SK-MEL-5 (cell line): ENCODE measurements at regions not wholly inside any gene's neighbourhood (a gene's known extent, or its start where the extent isn't known, plus 50 kb on each side); places are given as distances from the start of the nearest gene placed in this dataset.
A peak's percentile ranks its signal among the peaks of the same experiment; 100 is the strongest.

ENCODE experiments used
- DNase-seq: peaks from one replicate; pipeline ENCODE4 v3.0.0-alpha.2; 2016; ENCODE audit warnings: low read depth, low spot score
- in situ Hi-C: cut with HindIII; loops from 2 replicates; pipeline ENCODE4 v1.10.0; 2016; ENCODE audit warnings: low sequenced_read_pairs, high pct_unique_total_duplicates, low pct_unique_long_range_greater_than_20kb

DNA sequence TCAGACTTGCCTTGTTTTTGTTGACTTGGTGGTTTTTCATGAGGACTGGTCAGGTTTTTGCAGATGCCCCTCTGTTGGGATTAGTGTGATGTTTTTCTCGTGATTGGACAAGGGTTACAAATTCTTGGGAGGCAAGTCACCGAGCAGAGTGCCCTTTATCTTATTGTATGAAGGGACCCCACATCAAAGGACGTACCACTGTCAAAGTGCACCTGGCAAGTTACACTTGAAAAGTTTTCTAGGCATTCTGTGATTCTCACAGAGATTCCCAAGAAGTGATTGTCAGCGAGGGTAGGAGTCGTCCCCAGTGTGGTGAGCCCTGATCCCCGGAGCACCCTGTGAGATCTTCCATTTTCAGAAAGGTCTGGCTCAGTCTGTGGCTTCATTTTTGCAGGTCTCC, 110.1 kb downstream of the POLR2M start:
- in situ Hi-C loops, result no loop called here
- DNase-seq, result no peak

DNA sequence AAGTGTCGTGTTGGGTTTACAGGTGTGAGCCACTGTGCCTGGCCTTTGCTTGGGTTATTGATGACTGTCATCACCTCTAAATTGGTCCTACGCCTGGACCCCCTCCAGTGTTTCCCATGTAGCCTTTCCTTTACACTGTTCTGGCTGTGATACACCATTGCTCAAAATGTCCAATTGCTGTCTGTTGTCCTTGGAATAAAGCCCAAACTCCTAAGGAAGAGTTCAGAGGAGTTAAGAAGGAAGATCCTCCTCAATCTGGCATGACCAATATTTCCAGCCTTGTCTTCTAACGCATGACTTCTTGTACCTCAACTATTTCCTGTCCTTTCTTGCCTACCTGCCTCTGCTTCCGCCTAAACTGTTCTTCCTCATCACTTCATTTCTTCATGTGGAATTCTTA, 113.1 kb downstream of the POLR2M start:
- DNase-seq, result no peak
- in situ Hi-C loops, result no loop called here

- no peak for DNase-seq
These were observed 113.6 kb downstream of the POLR2M start for GRCh38 chr15:57820119-57820518.

DNA sequence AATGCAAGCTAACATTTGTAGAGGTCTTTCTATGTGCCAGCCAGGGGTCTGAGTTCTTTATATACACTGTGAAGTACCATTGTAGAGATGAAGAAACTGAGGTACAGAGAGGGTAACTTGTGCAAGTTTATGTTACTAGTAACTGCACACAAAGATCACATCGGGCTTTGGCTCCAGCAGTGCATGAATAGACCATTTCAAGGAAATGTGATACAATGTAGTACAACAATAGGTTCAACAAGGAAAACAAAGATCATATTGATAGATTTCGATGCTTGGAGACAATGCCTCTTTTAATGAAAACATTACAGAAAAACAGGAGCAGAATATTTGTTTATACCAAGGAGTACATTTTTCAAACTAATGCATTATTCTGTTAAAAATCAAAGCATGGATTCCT, 115.3 kb downstream of the POLR2M start:
- in situ Hi-C loops, result no loop called here
- no peak for DNase-seq

More at GRCh38 chr15:57820119-57820518, 113.6 kb downstream of the POLR2M start:
- in situ Hi-C loops, result no loop called here

DNA sequence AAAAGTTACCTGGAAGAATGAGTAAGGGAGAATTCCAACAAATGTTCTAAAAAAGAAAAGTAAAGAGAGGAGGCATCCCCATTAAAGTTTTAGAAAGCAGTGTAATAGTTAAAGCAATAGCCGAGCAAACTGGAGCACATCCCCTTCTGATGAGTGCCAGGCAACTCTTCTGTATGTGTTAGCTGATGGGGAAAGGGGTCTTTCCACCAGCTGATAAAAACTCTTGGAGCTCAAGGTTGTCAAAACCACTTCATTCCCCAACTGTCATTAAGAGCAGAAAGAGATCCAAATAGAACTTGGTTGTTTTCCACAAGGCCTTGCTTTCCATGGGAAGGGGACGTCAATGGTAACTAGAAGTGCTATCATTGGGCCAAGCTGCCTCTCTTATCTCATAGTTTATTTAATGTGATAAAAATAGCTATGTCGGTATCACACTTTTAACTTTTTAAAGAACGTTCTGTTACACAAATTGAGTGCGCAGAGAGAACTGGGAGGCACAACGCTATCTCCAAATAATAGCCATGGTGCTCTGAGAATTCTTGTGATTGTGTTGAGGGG, 116.9 kb downstream of the POLR2M start:
- in situ Hi-C loops, result no loop called here
- DNase-seq, result no peak

DNA sequence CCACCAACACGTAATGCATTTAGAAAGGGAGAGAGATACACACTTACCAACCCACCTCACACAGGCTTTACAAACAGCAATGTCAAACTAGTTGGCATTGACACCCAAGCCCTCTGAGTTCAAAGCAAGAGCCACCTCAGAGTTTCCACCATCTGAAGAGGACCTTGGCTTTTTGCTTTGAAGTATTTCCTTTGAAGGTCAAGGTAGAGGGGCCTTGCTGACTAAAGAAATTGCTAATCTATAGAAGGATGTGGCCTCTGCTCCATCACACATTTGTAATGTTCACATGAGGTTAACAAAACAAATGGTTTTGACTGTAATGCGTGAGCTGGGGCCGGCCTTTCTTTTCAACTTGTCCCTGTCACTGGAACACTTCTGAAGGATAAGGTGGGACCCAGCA, 117.7 kb downstream of the POLR2M start:
- DNase-seq, result no peak
- in situ Hi-C loops, result no loop called here

GRCh38 chr15:57827021-57827420, 120.5 kb downstream of the POLR2M start:
- DNase-seq, result no peak
- in situ Hi-C loops, result no loop called here

DNA sequence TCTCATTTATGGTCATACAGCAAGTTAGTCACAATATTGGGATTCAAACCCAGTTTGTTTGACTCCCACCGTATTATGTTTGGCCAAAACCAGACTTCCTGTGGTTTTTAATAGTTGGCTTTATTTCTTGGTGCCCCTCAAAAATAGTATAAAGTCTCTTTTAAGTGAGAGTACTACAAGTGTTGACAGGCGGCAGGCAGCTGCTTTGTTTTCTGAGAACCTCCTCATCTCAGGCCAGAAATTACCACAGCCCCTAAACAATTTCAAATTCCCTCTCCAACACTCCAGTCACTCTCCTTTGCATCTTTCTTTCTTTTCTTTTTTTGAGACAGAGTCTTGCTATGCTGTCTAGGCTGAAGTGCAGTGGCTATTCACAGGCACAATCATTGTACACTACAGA, 121.5 kb downstream of the POLR2M start:
- DNase-seq, result no peak
- in situ Hi-C loops, result no loop called here

DNA sequence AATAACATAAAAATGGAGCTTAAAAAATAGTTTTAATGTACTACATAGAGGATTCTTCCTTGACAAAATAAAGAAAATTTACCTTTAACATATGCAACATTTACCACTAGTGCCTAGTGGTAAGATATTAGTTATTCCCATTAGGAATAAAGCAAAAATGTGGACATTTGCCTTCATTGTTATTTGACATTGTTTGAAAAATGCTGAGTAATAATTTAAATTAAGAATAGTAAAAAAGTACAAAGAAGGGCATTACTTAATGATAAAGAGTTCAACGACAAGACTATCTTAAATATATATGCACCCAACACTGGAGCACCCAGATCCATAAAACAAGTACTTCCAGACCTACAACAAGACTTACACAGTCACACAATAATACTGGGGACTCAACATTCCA, 125.7 kb downstream of the POLR2M start:
- in situ Hi-C loops, result no loop called here
- DNase-seq, result no peak

DNA sequence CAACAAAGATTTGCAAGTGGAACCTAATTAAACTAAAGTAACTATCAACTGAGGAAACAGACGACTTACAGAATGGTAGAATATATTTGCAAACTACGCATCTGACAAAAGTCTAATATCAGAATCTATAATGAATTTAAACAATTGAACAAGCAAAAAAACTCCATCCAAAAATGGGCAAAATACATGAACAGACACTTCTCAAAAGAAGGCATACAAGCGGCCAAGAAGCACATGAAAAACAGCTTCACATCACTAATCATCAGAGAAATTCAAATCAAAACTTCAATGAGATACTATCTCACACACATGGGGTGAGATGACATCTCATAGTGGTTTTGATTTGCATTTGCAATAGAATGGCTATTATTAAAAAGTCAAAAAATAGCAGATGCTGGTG, 128.6 kb downstream of the POLR2M start:
- in situ Hi-C loops, result no loop called here

GRCh38 chr15:57849317-57849716, 142.8 kb downstream of the POLR2M start:
- in situ Hi-C loops, result no loop called here
- no peak for DNase-seq

More for the DNA sequence above, 128.6 kb downstream of the POLR2M start:
- DNase-seq, result no peak

DNA sequence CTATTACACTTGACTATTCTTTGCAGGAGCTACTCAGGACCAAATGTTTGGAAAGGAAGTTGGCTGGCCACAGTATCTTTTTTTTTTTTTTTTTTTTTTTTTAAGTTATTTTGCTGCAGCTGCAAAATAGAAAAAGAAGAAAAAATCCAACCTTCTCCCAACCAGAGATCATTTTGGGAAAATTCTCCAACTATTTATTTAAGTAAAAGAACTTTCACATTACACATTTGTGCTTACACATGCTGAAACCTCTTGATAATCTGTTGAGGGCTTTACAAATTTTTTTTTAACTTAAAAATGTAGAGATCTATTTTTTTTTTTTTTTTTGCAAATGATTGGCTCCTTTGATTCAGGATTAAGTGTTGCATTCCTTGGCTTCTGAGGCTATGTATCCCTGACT, 148.0 kb downstream of the POLR2M start:
- no peak for DNase-seq
- in situ Hi-C loops, result no loop called here

- in situ Hi-C loops, result no loop called here
These were observed 151.4 kb downstream of the POLR2M start for GRCh38 chr15:57857871-57858270.

DNA sequence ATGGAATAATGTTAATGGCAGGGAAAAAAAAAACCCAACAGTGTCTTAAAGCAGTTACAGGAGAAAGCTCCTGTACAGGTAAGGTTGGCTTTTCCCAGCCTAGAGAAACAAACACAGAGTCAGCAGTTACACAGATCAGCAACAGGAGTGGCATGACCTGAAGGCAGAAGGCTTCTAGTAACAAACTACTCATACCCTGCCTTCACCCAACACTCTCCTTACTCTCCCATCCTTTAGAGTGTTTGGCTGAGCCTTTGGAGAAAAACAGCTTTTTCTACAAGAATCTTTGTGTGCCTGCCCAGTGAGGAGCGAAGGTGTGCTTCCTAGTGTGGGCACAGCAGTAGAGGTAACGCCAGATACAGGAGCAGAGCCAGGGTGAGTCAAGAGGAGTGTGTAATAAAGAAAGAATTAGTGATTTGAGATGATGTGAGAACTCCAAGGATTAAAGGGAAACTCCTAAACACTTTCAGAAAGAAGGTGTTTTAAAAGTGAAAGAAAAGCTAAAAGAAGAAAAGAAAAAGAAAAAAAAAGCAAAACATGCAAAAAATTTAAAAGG, 152.7 kb downstream of the POLR2M start:
- DNase-seq, result no peak
- in situ Hi-C loops, result no loop called here

More at GRCh38 chr15:57857871-57858270, 151.4 kb downstream of the POLR2M start:
- DNase-seq, result no peak

DNA sequence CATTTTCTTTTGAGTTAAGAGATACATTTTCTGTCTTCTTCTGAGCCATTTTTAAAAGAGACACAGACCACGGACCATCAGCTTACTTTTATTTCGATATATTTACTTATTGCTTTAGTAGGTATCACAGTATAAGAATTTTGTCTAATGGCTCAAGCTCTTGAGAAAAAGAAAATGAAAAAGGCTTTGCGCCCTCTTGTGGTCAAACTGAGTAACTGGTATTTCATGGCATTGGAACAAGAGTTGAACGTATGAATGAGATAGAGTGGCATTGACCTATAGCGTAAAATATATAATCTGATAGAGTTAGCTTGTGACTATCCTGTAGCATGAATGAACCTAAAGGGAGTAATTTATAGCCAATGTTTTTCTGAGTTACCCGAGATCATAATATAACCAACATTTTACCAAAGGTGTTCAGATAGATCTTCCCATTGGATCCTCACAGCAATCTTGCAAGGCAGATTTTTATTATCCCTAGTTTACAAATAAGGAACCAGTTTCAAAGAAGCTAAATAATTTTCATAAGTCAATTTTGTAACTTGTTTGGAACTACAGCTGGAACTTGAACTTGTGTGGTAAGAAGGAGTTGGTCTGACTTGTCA, 154.6 kb downstream of the POLR2M start:
- peak; percentile 77 for DNase-seq
- in situ Hi-C loops, result no loop called here

- in situ Hi-C loops, result no loop called here
- peak; percentile 35 for DNase-seq
These were observed 155.5 kb downstream of the POLR2M start for GRCh38 chr15:57861815-57862586.

DNA sequence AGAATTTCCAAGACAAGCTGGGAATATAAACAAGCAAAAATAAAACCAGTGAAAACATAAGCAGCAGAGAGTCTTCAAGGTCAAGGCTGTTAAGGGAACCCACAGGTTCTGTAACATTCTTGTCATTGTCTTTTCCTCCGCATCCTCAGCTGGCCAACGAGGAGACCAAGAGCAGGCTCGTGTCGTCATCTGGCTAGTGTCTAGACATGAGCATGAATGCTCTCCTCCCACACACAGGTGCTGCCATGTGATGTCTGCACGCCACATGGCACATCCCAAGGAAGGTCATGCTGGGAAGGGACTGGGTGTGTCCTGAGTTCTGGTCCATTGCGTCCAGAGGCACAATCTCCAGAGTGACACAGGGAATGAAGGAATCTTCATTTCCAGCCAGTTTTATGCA, 156.2 kb downstream of the POLR2M start:
- in situ Hi-C loops, result no loop called here
- no peak for DNase-seq

DNA sequence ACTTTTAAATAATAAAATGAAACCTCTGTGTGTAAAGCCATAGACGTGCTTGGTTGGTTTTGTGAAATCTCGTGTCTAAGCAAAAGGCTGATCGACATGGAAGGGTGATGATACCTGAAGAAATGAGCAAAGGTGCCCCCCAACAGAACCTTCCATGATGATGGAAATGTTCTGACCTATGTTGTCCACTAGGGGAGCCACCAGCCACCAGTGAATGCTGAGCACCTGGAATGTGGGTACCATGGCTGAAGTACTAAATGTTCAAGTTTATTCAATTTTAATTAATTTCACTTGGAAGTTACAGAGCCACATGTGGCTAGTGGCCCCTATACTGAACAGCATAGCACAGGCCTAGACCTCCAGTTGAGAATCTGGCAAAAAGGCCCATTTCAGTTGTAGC, 158.8 kb downstream of the POLR2M start:
- in situ Hi-C loops, result no loop called here
- peak; percentile 20 for DNase-seq
